OCI-LY3 (cell line): ENCODE measurements at regions not wholly inside any gene's neighbourhood (a gene's known extent, or its start where the extent isn't known, plus 50 kb on each side); places are given as distances from the start of the nearest gene placed in this dataset.
A peak's percentile ranks its signal among the peaks of the same experiment; 100 is the strongest.

Experiments used
- H2AFZ ChIP-seq: fragments of 200-600, 300-600 bp; shearing (Covaris generic); 2 replicates; pipeline ENCODE4 v1.6.0; 2014; ENCODE audit warnings: antibody characterized with exemption, low read depth, low read length
- H3K27ac ChIP-seq: fragments of 200-600, 300-600 bp; sonication (generic); 2 replicates; pipeline ENCODE4 v1.5.1; 2014; ENCODE audit warnings: mild to moderate bottlenecking, low read length, moderate library complexity, mixed read lengths
- H3K27me3 ChIP-seq: fragments of 200-600, 300-600 bp; sonication (generic); 2 replicates; pipeline ENCODE4 v1.6.1; 2014; ENCODE audit warnings: low read depth, low read length, mixed read lengths
- H3K36me3 ChIP-seq: fragments of 200-600, 300-600 bp; sonication (generic); replicated peaks from 2 replicates; pipeline ENCODE3; 2014; ENCODE audit warnings: low read depth, low read length, mixed read lengths
- H3K4me1 ChIP-seq: fragments of 300-600, 200-600 bp; sonication (generic); 2 replicates; pipeline ENCODE4 v1.6.1; 2014; ENCODE audit warnings: low read length, mixed read lengths
- H3K4me2 ChIP-seq: fragments of 200-600, 300-600 bp; sonication (generic); 2 replicates; pipeline ENCODE4 v1.6.1; 2014; ENCODE audit warnings: low read length, mixed read lengths
- H3K4me3 ChIP-seq: fragments of 300-600, 200-600 bp; sonication (generic); 2 replicates; pipeline ENCODE4 v1.5.1; 2014; ENCODE audit warnings: antibody characterized with exemption, mild to moderate bottlenecking, low read length, moderate library complexity
- H3K79me2 ChIP-seq: fragments of 300-600, 200-600 bp; shearing (Covaris generic); 2 replicates; pipeline ENCODE4 v1.6.1; 2014; ENCODE audit warnings: mild to moderate bottlenecking, low read length, mixed read lengths
- H3K9ac ChIP-seq: fragments of 300-600, 200-600 bp; shearing (Covaris generic); 2 replicates; pipeline ENCODE4 v1.6.0; 2014; ENCODE audit warnings: mild to moderate bottlenecking, low read length, moderate library complexity
- H3K9me3 ChIP-seq: fragments of 200-600, 300-600 bp; shearing (Covaris generic); 2 replicates; pipeline ENCODE4 v1.6.1; 2014; ENCODE audit warnings: low read length, mixed read lengths; ENCODE audit not compliant: insufficient read depth
- H4K20me1 ChIP-seq: fragments of 200-600, 300-600 bp; sonication (generic); 2 replicates; pipeline ENCODE4 v1.6.1; 2016; ENCODE audit warnings: low read length, mixed read lengths; ENCODE audit not compliant: insufficient read depth
- EZH2phosphoT487 ChIP-seq: fragments of 200-600 bp; shearing (Covaris generic); IDR thresholded peaks from 2 replicates; pipeline ENCODE4 v1.6.1; 2018; ENCODE audit warnings: antibody characterized with exemption, mixed run types, low read depth
- TF ChIP-seq, protein P1 (sequence below): fragments of 200-600, 300-600 bp; sonication (generic); IDR thresholded peaks from 2 replicates; pipeline ENCODE4 v1.5.1; 2014; ENCODE audit warnings: antibody characterized with exemption, low read length, low read depth

DNA sequence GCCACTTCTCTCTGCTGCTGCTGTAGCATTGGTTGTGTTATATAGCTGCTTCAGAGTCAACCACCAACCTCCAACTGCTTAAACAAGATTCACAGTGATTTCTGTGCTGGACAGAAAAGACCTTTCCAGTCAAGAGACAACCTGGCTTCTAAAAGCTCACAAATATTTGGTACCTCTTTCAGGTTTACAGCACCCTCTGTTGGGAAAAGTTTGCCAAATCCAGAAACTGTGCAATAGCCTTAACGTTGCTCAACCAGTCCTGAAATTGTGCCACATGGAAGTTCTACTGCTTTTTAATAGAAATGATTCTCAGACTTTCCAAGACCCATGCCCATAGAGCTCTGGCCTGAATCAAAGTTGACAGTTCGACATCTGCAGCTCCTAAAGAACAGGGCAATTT is 842.1 kb upstream of the HTR2C start:
- Histone ChIP-seq H3K4me1 (peaks cover 57% of the 10 kb centered on the region), H3K36me3 (peaks cover 4% of the 10 kb centered on the region), H3K4me2 (peak overlapping the region; percentile 48), H3K4me3 (no peak overlapping the region), H3K79me2 (no peaks in the 10 kb centered on the region), H3K27me3 (no peaks in the 10 kb centered on the region), H2AFZ (no peak overlapping the region), H4K20me1 (no peaks in the 10 kb centered on the region), H3K9ac (peak overlapping the region; percentile 44; the same call in 1 of the 2 replicates), H3K9me3 (no peaks in the 10 kb centered on the region), H3K27ac (peak overlapping the region; percentile 88)
- TF ChIP-seq EZH2phosphoT487 = no peak
- TF ChIP-seq, protein P1, sequence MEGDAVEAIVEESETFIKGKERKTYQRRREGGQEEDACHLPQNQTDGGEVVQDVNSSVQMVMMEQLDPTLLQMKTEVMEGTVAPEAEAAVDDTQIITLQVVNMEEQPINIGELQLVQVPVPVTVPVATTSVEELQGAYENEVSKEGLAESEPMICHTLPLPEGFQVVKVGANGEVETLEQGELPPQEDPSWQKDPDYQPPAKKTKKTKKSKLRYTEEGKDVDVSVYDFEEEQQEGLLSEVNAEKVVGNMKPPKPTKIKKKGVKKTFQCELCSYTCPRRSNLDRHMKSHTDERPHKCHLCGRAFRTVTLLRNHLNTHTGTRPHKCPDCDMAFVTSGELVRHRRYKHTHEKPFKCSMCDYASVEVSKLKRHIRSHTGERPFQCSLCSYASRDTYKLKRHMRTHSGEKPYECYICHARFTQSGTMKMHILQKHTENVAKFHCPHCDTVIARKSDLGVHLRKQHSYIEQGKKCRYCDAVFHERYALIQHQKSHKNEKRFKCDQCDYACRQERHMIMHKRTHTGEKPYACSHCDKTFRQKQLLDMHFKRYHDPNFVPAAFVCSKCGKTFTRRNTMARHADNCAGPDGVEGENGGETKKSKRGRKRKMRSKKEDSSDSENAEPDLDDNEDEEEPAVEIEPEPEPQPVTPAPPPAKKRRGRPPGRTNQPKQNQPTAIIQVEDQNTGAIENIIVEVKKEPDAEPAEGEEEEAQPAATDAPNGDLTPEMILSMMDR = peak; percentile 62

GRCh38 chrX:113728937-113729336 is 854.9 kb upstream of the HTR2C start:
- Histone ChIP-seq H3K27ac (no peak overlapping the region), H4K20me1 (no peaks in the 10 kb centered on the region), H3K36me3 (no peaks in the 10 kb centered on the region), H3K9me3 (no peaks in the 10 kb centered on the region), H2AFZ (no peak overlapping the region), H3K4me3 (no peak overlapping the region), H3K79me2 (no peaks in the 10 kb centered on the region), H3K4me1 (peaks cover 23% of the 10 kb centered on the region), H3K4me2 (no peak overlapping the region), H3K9ac (no peak overlapping the region), H3K27me3 (no peaks in the 10 kb centered on the region)
- TF ChIP-seq, protein P1 = no peak
- no peak for TF ChIP-seq EZH2phosphoT487

- peak overlapping the region; percentile 45 for H3K4me3 ChIP-seq
Measured at GRCh38 chrX:113726898-113727297, 857.0 kb upstream of the HTR2C start.

GRCh38 chrX:113726466-113726865 is 857.4 kb upstream of the HTR2C start:
- no peak for TF ChIP-seq EZH2phosphoT487
- TF ChIP-seq, protein P1 = no peak
- H2AFZ ChIP-seq = peak overlapping the region; percentile 71
- H3K27ac ChIP-seq = peak overlapping the region; percentile 71
- peak overlapping the region; percentile 51 for H3K4me2 ChIP-seq
- no peaks in the 10 kb centered on the region for H3K9me3 ChIP-seq
- H3K4me1 ChIP-seq = peaks cover 23% of the 10 kb centered on the region
- no peaks in the 10 kb centered on the region for H4K20me1 ChIP-seq
- peak overlapping the region; percentile 45 for H3K4me3 ChIP-seq
- no peaks in the 10 kb centered on the region for H3K27me3 ChIP-seq
- H3K79me2 ChIP-seq = no peaks in the 10 kb centered on the region
- peak overlapping the region; percentile 37 for H3K9ac ChIP-seq
- H3K36me3 ChIP-seq = no peaks in the 10 kb centered on the region

More at GRCh38 chrX:113726898-113727297, 857.0 kb upstream of the HTR2C start:
- Histone ChIP-seq H3K4me1 (peaks cover 23% of the 10 kb centered on the region), H3K4me2 (peak overlapping the region; percentile 51), H3K27ac (peak overlapping the region; percentile 71), H3K27me3 (no peaks in the 10 kb centered on the region), H3K36me3 (no peaks in the 10 kb centered on the region), H4K20me1 (no peaks in the 10 kb centered on the region), H3K79me2 (no peaks in the 10 kb centered on the region), H3K9me3 (no peaks in the 10 kb centered on the region), H3K9ac (peak overlapping the region; percentile 37), H2AFZ (peak overlapping the region; percentile 71)
- TF ChIP-seq, protein P1 = no peak
- no peak for TF ChIP-seq EZH2phosphoT487
